DND-41 (cell line): ENCODE measurements at regions not wholly inside any gene's neighbourhood (a gene's known extent, or its start where the extent isn't known, plus 50 kb on each side); places are given as distances from the start of the nearest gene placed in this dataset.

Experiments used
- EZH2 ChIP-seq: IDR thresholded peaks from 3 replicates; pipeline ENCODE4 v1.6.1; 2012; ENCODE audit warnings: borderline replicate concordance, low read depth, mild to moderate bottlenecking, moderate library complexity, low read length, inconsistent platforms; ENCODE audit not compliant: severe bottlenecking
- TF ChIP-seq, protein P1 (sequence below): IDR thresholded peaks from 2 replicates; pipeline ENCODE4 v1.5.1; 2012; ENCODE audit warnings: borderline replicate concordance, low read length, moderate library complexity, mild to moderate bottlenecking; ENCODE audit not compliant: poor library complexity, severe bottlenecking; ENCODE audit errors: extremely low read depth

DNA sequence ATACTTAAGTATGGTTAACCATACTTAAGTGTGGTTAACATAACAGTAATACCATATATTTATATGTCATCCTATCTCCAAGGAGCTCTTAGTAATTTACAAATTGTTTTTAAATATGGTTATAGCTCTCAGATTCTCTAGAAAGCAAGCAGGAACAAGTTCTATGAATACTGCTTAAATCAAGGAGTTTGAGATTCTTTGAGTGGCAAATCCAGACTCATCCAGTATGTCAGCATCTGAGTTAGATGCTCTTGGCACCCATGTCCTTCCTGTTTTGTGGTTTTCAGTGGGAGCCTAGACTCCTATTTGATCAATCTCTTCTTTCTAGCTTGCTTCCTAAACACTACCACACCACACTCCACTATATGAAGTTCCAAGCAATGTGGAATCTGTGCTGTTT is 114.7 kb upstream of the GDNF start:
- TF ChIP-seq EZH2: no peak
- TF ChIP-seq, protein P1, sequence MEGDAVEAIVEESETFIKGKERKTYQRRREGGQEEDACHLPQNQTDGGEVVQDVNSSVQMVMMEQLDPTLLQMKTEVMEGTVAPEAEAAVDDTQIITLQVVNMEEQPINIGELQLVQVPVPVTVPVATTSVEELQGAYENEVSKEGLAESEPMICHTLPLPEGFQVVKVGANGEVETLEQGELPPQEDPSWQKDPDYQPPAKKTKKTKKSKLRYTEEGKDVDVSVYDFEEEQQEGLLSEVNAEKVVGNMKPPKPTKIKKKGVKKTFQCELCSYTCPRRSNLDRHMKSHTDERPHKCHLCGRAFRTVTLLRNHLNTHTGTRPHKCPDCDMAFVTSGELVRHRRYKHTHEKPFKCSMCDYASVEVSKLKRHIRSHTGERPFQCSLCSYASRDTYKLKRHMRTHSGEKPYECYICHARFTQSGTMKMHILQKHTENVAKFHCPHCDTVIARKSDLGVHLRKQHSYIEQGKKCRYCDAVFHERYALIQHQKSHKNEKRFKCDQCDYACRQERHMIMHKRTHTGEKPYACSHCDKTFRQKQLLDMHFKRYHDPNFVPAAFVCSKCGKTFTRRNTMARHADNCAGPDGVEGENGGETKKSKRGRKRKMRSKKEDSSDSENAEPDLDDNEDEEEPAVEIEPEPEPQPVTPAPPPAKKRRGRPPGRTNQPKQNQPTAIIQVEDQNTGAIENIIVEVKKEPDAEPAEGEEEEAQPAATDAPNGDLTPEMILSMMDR: no peak
